B cell (primary cell): ENCODE measurements at regions not wholly inside any gene's neighbourhood (a gene's known extent, or its start where the extent isn't known, plus 50 kb on each side); places are given as distances from the start of the nearest gene placed in this dataset.

Source experiments
- ATAC-seq: fragments of 200-7000 bp; cut with Tn5 transposase; one replicate; pipeline ENCODE4 v1.10.0; 2021; ENCODE audit warnings: low read depth, mild to moderate bottlenecking, moderate number of reproducible peaks, moderate library complexity
- CTCF ChIA-PET: fragments of 350-600 bp; sonication (Branson Sonifier 250); formaldehyde crosslinking; loops from one replicate; lab custom pipeline; 2021; ENCODE audit warnings: antibody characterized with exemption, inconsistent platforms; lab: Charles Lee
- POLR2A ChIA-PET: fragments of 350-600 bp; sonication (Branson Sonifier 250); formaldehyde crosslinking; loops from one replicate; lab custom pipeline; 2021; ENCODE audit warnings: antibody characterized with exemption; lab: Charles Lee
- DNase-seq: peaks from one replicate; pipeline ENCODE4 v3.0.0; 2013
- H2AFZ ChIP-seq: 2 replicates; pipeline ENCODE4 v1.6.1; 2012; ENCODE audit warnings: mild to moderate bottlenecking, low read depth, low read length; ENCODE audit not compliant: insufficient read depth, poor library complexity, severe bottlenecking
- H3K27ac ChIP-seq, 2 donors: 1 replicate in 1 of 2; 2 replicates in 1 of 2; pipeline ENCODE4 v1.5.1; 2012 to 2013; ENCODE audit warnings: low read length in 2 of 2, mild to moderate bottlenecking in 2 of 2, moderate library complexity in 1 of 2
- H3K27me3 ChIP-seq, 4 experiments: fragments of 200-600 bp in 1 of 4; sonication (generic) in 1 of 4; replicated peaks in 1 of 4; 1 replicate in 2 of 4; 2 replicates in 2 of 4; pipeline versions ENCODE4 v1.6.1 to v1.7.0; 2013 to 2016; ENCODE audit warnings: low read length in 3 of 4, mild to moderate bottlenecking in 2 of 4, mixed read lengths in 1 of 4, moderate library complexity in 1 of 4; ENCODE audit not compliant: insufficient read depth in 4 of 4, control insufficient read depth in 3 of 4; ENCODE audit errors: control extremely low read depth in 1 of 4
- H3K36me3 ChIP-seq, 2 experiments: replicated peaks in 1 of 2; 1 replicate in 1 of 2; 2 replicates in 1 of 2; pipeline versions ENCODE4 v1.6.1 to v1.7.1; 2013; ENCODE audit warnings: low read length in 1 of 2; ENCODE audit not compliant: insufficient read depth in 2 of 2, control insufficient read depth in 1 of 2; ENCODE audit errors: control extremely low read depth in 1 of 2, extremely low read depth in 1 of 2
- H3K4me1 ChIP-seq, 2 donors: fragments of 200-600 bp in 1 of 2; sonication (generic) in 1 of 2; 1 replicate in 1 of 2; 2 replicates in 1 of 2; pipeline versions ENCODE4 v1.5.1 to v1.6.1; 2013 to 2017; ENCODE audit warnings: low read length in 2 of 2; ENCODE audit not compliant: control insufficient read depth in 2 of 2, insufficient read depth in 2 of 2
- H3K4me2 ChIP-seq: replicated peaks from 2 replicates; pipeline ENCODE3; 2012; ENCODE audit warnings: mild to moderate bottlenecking, low read depth, low read length; ENCODE audit not compliant: poor library complexity, severe bottlenecking
- H3K4me3 ChIP-seq, 5 experiments: fragments of 200-600 bp in 1 of 5; sonication (generic) in 1 of 5; 1 replicate in 3 of 5; 2 replicates in 2 of 5; pipeline versions ENCODE4 v1.5.1 to v1.7.0; 2011 to 2016; ENCODE audit warnings: low read length in 4 of 5, mild to moderate bottlenecking in 4 of 5, low read depth in 2 of 5, control low read depth in 1 of 5, moderate library complexity in 1 of 5; ENCODE audit not compliant: insufficient read depth in 1 of 5; ENCODE audit errors: control extremely low read depth in 1 of 5, extremely low read depth in 1 of 5
- H3K79me2 ChIP-seq: fragments of 200-600 bp; sonication (generic); one replicate; pipeline ENCODE4 v1.6.0; 2016; ENCODE audit warnings: low read length; ENCODE audit not compliant: control insufficient read depth, insufficient read depth
- H3K9ac ChIP-seq: fragments of 200-600 bp; sonication (generic); 2 replicates; pipeline ENCODE4 v1.6.1; 2017; ENCODE audit warnings: mild to moderate bottlenecking, low read length, moderate library complexity
- H3K9me3 ChIP-seq, 3 donors: one replicate each; pipeline versions ENCODE4 v1.6.1 to v1.7.1; 2013; ENCODE audit warnings: low read length in 2 of 3; ENCODE audit not compliant: control insufficient read depth in 2 of 3, insufficient read depth in 1 of 3; ENCODE audit errors: control extremely low read depth in 1 of 3
- H4K20me1 ChIP-seq: 2 replicates; pipeline ENCODE4 v1.6.0; 2012; ENCODE audit warnings: mild to moderate bottlenecking, low read length; ENCODE audit not compliant: insufficient read depth, control insufficient read depth, poor library complexity, severe bottlenecking
- H3K27ac Mint-ChIP-seq: one replicate; pipeline ENCODE4 v1.8.0; 2021; ENCODE audit warnings: mixed read lengths
- H3K27me3 Mint-ChIP-seq: one replicate; pipeline ENCODE4 v1.8.0; 2021; ENCODE audit warnings: mixed read lengths
- H3K4me1 Mint-ChIP-seq: one replicate; pipeline ENCODE4 v1.8.0; 2021; ENCODE audit warnings: mixed read lengths
- H3K4me3 Mint-ChIP-seq: one replicate; pipeline ENCODE4 v1.8.0; 2021; ENCODE audit warnings: mixed read lengths
- H3K9me3 Mint-ChIP-seq: one replicate; pipeline ENCODE4 v1.8.0; 2022; ENCODE audit warnings: mixed read lengths; ENCODE audit not compliant: insufficient read depth
- EZH2 ChIP-seq: IDR thresholded peaks from 2 replicates; pipeline ENCODE4 v1.6.1; 2012; ENCODE audit warnings: borderline replicate concordance, low read depth, mild to moderate bottlenecking, moderate library complexity, low read length; ENCODE audit not compliant: insufficient read depth, poor library complexity, severe bottlenecking
- WGBS: methylation state at CpG from one replicate; pipeline ENCODE4 v1.1.5; 2013; ENCODE audit warnings: missing lambda C conversion rate; ENCODE audit not compliant: insufficient coverage; 5-methylcytosine and 5-hydroxymethylcytosine counted together
- intact Hi-C: fragments of 100-400 bp; cut with micrococcal nuclease; formaldehyde crosslinking; loops from one replicate; pipeline ENCODE4 v1.10.0; 2022
- TF ChIP-seq, protein P1 (sequence below): fragments of 200-600 bp; IDR thresholded peaks from one replicate; pipeline ENCODE4 v1.8.0; 2022; ENCODE audit warnings: antibody characterized with exemption, mild to moderate bottlenecking

DNA sequence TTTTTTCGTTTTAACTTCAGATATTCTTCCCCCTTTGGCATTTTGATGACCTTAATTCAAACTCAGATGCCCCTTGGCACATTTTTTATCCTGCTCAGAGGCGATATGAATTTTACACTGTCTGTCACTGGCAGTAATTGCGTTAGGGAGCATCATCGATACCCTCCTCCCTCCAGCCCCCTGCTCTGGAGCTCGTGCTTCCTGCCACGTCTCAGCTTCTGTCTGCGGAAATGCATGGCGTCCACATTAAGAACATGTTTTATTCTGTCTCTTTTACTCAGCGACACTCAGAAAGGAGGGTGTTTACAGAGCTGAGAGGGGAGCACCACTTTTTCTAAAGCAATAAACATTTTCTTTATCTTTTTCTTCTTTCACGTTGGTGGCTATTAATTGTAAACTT lies 254.2 kb downstream of the EBLN2 start:
- ATAC-seq: no peak
- DNase-seq: no peak
- Histone ChIP-seq H3K36me3 (no peaks in the 10 kb centered on the region), H3K4me1 (no peaks in the 10 kb centered on the region), H2AFZ (no peak overlapping the region), H3K9me3 (peaks cover 0 to 2% (median 0%) of the 10 kb centered on the region in 3 donors), H3K79me2 (no peaks in the 10 kb centered on the region), H3K27me3 (no peaks in the 10 kb centered on the region), H3K27ac (no peak overlapping the region), H3K4me2 (no peak overlapping the region), H3K9ac (no peak overlapping the region), H3K4me3 (no peak overlapping the region), H4K20me1 (no peaks in the 10 kb centered on the region)
- TF ChIP-seq EZH2: no peak
- TF ChIP-seq, protein P1, sequence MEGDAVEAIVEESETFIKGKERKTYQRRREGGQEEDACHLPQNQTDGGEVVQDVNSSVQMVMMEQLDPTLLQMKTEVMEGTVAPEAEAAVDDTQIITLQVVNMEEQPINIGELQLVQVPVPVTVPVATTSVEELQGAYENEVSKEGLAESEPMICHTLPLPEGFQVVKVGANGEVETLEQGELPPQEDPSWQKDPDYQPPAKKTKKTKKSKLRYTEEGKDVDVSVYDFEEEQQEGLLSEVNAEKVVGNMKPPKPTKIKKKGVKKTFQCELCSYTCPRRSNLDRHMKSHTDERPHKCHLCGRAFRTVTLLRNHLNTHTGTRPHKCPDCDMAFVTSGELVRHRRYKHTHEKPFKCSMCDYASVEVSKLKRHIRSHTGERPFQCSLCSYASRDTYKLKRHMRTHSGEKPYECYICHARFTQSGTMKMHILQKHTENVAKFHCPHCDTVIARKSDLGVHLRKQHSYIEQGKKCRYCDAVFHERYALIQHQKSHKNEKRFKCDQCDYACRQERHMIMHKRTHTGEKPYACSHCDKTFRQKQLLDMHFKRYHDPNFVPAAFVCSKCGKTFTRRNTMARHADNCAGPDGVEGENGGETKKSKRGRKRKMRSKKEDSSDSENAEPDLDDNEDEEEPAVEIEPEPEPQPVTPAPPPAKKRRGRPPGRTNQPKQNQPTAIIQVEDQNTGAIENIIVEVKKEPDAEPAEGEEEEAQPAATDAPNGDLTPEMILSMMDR: no peak
- Mint-ChIP-seq H3K9me3 (no peaks in the 10 kb centered on the region), H3K27ac (no peak overlapping the region), H3K27me3 (no peaks in the 10 kb centered on the region), H3K4me3 (no peak overlapping the region), H3K4me1 (no peaks in the 10 kb centered on the region)
- no CpG with 5 or more reads among the region's 10 CpGs for WGBS
- POLR2A ChIA-PET: no interaction called here
- CTCF ChIA-PET: no interaction called here
- intact Hi-C loops: no loop called here

DNA sequence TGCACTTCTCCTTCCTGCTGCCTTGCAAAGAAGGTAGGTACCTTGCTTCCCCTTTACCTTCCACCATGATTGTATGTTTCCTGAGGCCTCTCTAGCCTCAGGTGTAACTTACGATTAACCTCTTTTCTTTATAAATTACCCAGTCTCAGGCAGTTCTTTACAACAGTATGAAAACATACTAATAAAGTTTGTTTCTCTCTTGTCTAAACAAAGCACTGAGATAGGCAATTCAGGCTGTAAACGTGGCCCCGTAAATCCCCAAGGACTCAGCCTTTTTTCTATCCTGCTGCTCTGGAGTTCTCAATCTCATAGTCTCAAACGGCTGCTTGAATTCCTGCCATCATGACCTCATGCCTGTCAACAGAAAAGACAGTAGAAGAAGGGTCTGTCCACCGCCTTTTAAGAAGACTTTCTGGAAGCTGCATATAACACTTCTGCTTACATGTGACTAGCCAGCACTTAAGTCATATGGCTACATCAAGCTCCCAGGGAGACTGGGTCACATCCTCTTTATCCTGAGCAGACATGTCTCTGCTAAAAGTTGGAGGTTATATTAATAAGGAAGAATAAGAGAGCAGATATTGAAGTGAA lies 257.8 kb downstream of the EBLN2 start:
- no peak overlapping the region for H3K4me3 Mint-ChIP-seq
- no peaks in the 10 kb centered on the region for H3K4me1 ChIP-seq
- H3K27ac ChIP-seq: no peak overlapping the region
- intact Hi-C loops: no loop called here
- ChIA-PET CTCF (no interaction called here), POLR2A (no interaction called here)
- no peak for TF ChIP-seq EZH2
- TF ChIP-seq, protein P1: no peak
- H2AFZ ChIP-seq: no peak overlapping the region
- no peak overlapping the region for H3K27ac Mint-ChIP-seq
- no peaks in the 10 kb centered on the region for H3K36me3 ChIP-seq
- H3K4me2 ChIP-seq: no peak overlapping the region
- no peaks in the 10 kb centered on the region for H4K20me1 ChIP-seq
- WGBS: 67% methylated on average over 4 of the region's 5 CpGs
- ATAC-seq (no peak), DNase-seq (no peak)
- H3K9me3 ChIP-seq: no peaks in the 10 kb centered on the region
- H3K9ac ChIP-seq: no peak overlapping the region
- H3K4me1 Mint-ChIP-seq: no peaks in the 10 kb centered on the region
- no peaks in the 10 kb centered on the region for H3K9me3 Mint-ChIP-seq
- H3K4me3 ChIP-seq: no peak overlapping the region
- no peaks in the 10 kb centered on the region for H3K27me3 Mint-ChIP-seq
- H3K79me2 ChIP-seq: no peaks in the 10 kb centered on the region
- no peaks in the 10 kb centered on the region for H3K27me3 ChIP-seq
